GM12874 (cell line): ENCODE measurements at regions not wholly inside any gene's neighbourhood (a gene's known extent, or its start where the extent isn't known, plus 50 kb on each side); places are given as distances from the start of the nearest gene placed in this dataset.
A peak's percentile ranks its signal among the peaks of the same experiment; 100 is the strongest.

Experiments
- CTCF ChIP-seq: IDR thresholded peaks from 2 replicates; pipeline ENCODE4 v1.5.1; 2011; ENCODE audit warnings: low read depth, mild to moderate bottlenecking, control low read depth, low read length, moderate library complexity; ENCODE audit not compliant: insufficient read depth

DNA sequence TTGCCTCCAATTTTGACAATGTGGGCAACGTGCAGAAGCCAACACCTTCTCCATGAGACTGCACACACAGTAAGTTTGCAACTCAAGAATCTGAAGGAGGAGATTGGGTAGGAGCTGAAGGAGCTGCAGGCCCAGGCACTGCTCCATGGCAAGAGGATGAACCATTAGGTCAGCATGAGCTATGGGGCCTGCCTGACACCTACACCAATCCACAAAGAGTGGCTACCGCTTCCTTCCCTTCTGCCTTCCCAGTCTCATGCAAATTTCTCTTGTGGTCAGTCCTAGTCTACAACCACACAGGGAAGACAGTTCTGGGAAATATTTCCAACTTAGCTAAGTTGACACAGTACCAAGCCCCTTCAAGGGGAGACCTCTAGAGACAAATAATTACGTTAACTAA, 142.0 kb upstream of the ADO start:
- TF ChIP-seq CTCF: no peak

- TF ChIP-seq CTCF: no peak
Measured at GRCh38 chr10:62665771-62666170, 138.7 kb upstream of the ADO start.

DNA sequence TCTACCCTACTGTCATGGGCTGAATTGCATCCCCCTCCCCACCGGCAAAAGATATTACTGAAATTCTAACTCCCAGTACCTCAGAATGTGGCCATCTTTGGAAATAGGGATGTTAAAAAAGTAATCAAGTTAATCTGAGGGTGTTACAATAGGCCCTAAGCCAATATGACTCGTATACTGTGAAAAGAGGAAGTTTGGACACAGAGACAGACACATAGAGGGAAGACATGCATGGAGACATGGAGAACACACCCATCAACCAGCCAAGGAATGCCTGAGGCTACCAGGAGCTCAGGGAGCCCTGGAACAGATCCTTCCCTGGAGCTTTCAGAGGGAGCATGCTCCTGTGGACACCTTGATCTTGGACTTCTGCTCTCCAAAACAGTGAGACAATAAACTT, 138.2 kb upstream of the ADO start:
- no peak for TF ChIP-seq CTCF

DNA sequence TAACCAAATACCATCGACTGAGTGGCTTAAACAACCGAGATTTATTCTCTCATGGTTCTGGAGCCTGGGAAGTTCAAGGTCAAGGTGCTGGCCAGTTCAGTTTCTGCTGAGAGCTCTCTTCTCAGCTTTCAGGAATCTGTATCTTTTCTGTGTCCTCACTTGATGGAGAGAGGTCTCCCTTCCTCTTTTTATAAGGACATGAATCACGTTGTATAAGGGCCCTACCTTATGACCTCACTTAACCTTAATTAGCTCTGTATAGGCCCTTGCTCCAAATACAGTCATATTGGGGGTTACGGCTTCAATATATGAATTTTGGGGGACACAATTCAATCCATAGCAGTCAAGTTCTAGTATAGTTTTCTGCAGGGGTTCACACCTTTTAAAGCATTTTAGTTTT, 135.2 kb upstream of the ADO start:
- TF ChIP-seq CTCF: no peak

GRCh38 chr10:62671104-62671503, 133.4 kb upstream of the ADO start:
- no peak for TF ChIP-seq CTCF

DNA sequence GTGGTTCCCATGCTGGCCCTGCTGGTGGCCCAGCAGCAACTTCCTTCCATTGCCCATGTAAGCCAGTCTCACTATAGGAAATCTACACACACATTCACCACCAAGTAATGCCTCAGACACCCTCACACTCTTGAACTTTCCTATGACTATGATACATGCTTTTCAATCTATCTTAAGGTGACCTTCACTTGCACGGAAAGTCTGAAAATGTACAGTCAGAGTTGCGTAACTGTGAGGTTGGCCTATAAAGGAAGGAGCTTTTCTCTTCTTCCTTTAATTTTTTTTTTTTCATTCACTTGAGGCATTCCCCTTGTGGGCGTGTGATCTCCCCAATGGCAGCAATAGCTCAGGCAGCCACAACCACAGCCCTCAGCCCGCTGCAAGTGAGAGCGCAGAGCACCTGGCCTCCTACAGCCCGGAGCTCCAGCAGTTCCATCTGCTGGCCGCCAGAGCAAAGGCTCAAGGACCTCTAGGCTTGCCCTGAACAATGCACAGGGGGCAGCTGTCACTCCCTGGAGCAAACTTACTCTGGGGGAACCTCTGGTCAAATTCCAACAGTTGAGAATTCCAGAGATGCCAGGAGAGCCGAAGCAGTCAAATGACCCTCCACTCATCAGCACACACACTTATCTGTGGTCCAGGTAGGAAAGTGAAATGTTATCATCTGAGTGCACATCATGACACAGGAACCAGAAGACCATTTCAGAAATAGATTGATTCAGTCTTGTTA, 123.1 kb upstream of the ADO start:
- TF ChIP-seq CTCF: peak; percentile 71

DNA sequence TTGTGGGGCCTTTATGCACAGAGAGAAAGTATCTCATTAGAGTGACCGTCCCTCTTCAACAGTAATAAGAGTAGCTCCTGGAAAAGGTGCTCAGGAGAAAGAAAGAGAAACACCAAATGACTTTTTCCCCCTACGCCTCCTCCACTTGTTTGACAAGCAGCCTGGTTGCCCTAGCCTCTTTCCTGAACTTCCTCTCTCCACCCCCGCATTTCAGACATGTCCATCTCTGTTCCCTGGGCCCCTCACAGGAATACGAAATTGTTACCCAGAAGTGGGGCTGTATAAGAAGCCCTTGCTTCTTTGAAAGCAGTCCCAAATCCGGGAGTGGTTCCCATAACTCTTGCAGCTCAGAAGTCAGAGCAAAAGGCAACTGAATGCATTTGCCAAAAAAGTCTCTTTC, 119.6 kb upstream of the ADO start:
- no peak for TF ChIP-seq CTCF
